ENCODE measurements at regions not wholly inside any gene's neighbourhood (a gene's known extent, or its start where the extent isn't known, plus 50 kb on each side); places are given as distances from the start of the nearest gene placed in this dataset.

- TF ChIP-seq EZH2 (IDR thresholded peaks at IDR 0.05; ENCODE audit: low read length, unreplicated experiment) (no peak), CTCF (conservative IDR thresholded peaks at IDR 0.05; ENCODE audit: low read depth, low read length) (no peak), EZH2phosphoT487 (IDR thresholded peaks at IDR 0.05; ENCODE audit: borderline replicate concordance, low read length) (no peak)
Measured at GRCh38 chr11:96696731-96697130, 306.9 kb downstream of the JRKL start.
